Hindlimb muscle (tissue), 1 donor: ENCODE measurements at regions not wholly inside any gene's neighbourhood (a gene's known extent, or its start where the extent isn't known, plus 50 kb on each side); places are given as distances from the start of the nearest gene placed in this dataset.

Experiments used
- DNase-seq: peaks from one replicate; pipeline ENCODE4 v3.0.0-alpha.2; 2013

DNA sequence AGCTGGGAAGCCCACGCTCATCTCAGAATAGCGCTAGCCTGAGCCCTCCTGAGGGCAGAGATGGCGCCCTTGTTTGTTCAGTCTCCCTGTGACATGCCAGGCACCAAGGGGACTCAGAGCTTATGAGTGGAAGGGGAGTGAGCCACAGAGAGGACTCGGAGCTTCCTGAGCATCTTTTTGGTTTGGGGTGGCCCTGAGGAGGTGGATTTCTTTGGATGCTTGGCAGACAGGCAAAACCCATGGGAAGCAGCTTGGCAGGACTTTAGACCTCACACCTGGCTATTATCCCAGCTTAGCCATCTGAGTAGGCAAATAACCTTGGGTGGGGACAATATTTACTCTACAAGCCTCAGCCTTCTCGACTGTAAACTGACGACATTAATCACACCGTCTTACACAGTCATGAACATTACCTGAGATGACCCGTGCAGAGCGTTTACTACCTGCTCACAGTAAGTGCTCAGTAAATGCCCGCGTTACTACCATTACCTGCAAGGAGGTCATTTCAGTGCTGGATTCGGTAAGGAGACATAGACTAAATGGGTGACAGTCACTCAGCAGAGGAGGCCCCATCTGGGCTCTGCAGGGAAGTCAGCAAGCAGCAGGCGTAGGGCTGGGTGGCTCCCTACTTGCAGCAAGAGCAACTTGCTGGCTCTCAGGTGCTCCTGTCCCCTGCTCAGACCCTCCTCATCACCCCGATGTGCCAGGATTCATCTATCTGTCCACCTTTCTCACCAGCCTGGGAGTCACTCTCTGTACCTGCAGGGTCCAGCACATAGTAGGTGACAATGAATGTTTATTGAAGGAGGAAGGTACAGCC is 54.9 kb downstream of the KLHDC7A start:
- no peak for DNase-seq

- DNase-seq, result no peak
Observed at GRCh38 chr1:18536356-18536755, 55.6 kb downstream of the KLHDC7A start.

- no peak for DNase-seq
Observed at GRCh38 chr1:18536915-18537314, 56.2 kb downstream of the KLHDC7A start.

GRCh38 chr1:18537386-18538306 is 56.9 kb downstream of the KLHDC7A start:
- DNase-seq, result no peak

- no peak for DNase-seq
Observed at GRCh38 chr1:18539171-18539570, 58.4 kb downstream of the KLHDC7A start.

- no peak for DNase-seq
Observed at GRCh38 chr1:18540136-18540765, 59.5 kb downstream of the KLHDC7A start.

DNA sequence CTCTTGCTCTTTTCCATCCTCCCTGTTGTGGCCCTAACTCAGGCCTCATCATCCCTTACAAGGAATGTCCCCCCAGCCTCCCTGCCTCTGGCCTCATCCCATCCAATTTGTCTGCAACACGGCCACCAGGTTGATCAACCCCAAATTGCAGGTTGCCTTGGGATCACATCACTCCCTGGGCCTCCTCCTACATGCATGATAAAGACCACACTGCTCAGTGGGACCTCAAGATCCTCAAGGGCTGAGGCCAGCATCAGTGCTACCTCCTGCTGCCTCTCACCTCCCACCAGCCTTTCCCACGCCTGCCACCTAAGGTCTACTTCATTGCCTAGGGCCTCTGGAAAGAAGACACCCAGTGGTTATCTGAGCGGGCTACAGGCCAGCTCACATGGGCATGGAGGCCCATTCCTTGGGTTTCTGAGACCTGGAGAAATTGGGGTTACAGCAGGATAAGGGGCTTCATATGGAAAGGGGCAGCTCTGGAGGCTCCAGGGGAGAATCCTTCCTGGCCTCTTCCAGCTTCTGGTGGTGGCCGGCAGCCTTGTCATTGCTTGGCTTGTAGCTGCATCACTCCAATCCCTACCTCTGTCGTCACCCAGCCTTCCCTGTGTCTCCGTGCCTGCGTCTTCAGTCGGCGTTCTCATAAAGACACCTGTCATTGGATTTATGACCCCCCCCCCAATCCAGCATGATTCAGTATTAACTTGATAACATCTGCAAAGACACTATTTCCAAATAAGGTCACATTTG is 60.5 kb downstream of the KLHDC7A start:
- no peak for DNase-seq

DNA sequence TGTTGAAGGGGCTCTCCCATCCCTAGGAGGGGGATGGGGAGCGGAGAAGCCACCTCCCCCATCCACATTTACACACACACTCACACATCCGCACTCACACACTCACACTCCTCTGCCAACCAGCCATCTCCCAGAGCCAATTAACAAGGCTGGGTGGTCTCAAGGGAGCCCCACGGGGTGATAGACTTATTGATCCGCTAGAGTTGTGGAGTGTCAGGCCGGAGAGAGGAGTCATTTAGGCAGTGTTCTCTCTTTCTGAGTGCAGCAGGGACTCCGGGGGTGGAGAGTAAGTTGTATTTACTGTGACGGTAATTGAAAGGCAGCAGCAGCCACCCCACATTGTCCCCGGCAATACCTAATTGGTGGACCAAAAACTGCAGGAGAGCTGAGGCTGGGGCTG is 61.6 kb downstream of the KLHDC7A start:
- no peak for DNase-seq

DNA sequence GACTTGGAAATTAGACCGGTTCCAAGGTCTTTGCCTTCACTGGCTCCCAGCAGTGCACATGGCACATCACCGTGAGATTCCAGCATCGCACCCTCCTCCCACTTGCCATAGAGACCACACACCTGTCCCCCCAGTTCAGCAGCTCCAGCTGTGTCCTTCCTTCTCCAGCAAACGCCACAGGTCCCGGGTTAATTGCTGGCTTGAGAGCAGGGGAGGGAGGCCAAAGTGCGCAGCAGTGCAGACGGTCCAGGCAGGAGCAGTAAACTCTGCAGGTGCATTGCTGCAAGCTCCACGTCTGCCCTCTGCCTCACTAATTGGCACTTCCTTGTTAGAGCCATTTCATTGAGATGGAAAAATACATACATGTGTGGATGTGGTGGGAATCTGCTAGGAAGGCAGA is 65.3 kb downstream of the KLHDC7A start:
- DNase-seq, result no peak

GRCh38 chr1:18547460-18547859 is 66.7 kb downstream of the KLHDC7A start:
- no peak for DNase-seq

DNA sequence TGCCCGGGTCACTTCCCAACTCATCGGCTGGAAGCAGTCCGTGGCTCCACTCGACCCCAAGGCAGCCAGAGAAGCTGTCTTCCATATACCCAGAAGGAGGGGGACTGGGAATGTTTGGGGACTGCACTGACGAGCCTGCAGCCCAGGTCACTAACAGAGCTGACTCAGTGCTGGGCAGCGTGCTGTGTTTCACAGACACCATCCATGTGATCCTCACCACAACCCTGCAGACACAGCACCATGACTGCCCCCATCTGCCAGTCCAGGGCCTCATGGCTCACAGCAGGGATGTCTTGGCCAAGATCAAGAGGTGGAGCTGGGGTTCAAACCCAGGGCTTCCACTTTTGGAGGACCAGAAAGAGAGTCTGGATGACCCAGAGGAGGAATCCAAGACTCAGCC is 67.9 kb downstream of the KLHDC7A start:
- no peak for DNase-seq

- DNase-seq, result no peak
Observed at GRCh38 chr1:18549106-18549505, 68.4 kb downstream of the KLHDC7A start.

GRCh38 chr1:18549906-18550305 is 69.2 kb downstream of the KLHDC7A start:
- no peak for DNase-seq

DNA sequence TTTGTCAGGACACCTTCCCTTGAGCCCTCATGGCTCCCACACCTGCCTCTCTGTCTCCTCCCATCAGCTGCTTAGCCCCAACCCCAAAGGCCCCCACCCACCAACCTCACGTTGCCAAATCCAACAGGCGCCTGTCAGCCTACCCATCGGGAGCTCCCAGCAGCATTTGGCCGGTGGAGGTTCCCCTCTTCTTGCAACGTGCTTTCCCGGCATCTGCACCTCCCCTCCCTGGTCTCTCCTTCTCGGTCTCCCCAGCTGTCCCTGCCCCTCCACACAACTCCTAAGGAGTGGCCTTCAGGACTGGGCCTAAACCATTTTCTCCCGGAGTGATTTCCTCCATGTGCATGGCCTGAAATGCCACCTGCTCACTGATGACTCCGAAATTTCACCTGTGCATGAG is 71.9 kb downstream of the KLHDC7A start:
- no peak for DNase-seq

DNA sequence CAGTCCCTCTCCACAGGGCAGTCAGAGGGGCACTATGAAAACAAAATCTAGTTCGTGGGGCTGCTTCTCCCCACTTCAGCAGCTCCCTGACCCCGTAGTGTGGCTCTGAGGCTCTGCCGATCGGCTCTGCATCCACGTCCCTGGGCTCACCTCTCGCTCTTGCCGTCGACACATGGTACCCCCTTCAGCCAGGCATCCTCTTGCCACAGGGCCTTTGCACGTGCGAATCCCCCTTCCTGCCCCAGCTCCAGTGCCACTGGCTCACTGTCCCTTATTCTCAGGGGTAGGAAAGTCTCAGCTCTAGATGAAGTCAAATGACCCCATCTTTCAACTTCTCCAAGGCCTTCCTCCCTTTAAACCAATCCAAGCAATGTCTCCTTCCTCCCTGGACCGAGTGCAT is 72.7 kb downstream of the KLHDC7A start:
- DNase-seq, result no peak

DNA sequence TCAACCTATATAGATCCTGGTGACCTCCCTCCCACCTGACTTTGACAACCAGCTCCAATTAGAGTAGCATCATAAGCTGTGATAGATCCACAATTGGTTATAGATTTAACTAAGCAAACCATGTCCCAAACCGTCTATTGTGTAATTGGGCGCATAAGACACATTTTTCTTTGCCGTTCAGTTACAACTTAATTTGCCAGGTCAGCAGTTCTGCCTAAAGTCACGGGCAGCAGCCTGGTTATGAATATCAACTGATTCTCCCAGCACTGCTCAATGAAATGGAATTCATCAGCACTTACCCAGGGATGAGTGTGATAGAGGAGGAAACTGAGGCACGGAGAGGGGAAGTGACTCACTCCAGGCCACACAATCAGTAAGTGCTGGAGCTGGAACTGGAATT is 73.4 kb downstream of the KLHDC7A start:
- no peak for DNase-seq

- no peak for DNase-seq
Observed at GRCh38 chr1:18554597-18554996, 73.9 kb downstream of the KLHDC7A start.

- DNase-seq, result no peak
Observed at GRCh38 chr1:18555036-18555435, 74.3 kb downstream of the KLHDC7A start.

DNA sequence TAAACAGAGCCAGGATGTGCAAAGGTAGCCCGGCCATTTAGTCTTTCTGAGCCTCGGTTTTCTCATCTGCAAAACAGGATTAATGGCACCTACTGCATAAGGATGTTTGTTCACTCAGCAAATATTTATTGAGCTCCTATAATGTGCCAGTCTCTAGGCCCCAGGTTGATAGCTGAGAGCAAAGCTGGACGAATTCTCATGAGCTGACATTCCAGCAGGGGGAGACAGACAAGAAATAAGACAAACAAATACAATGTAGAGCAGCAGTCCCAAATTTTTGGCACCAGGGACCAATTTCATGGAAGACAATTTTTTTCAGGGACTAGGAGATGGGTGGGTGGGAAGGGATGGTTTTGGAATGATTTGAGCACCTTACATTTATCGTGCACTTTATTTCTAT is 74.3 kb upstream of the PAX7 start:
- no peak for DNase-seq

- DNase-seq, result no peak
Observed at GRCh38 chr1:18557621-18558465, 72.8 kb upstream of the PAX7 start.

DNA sequence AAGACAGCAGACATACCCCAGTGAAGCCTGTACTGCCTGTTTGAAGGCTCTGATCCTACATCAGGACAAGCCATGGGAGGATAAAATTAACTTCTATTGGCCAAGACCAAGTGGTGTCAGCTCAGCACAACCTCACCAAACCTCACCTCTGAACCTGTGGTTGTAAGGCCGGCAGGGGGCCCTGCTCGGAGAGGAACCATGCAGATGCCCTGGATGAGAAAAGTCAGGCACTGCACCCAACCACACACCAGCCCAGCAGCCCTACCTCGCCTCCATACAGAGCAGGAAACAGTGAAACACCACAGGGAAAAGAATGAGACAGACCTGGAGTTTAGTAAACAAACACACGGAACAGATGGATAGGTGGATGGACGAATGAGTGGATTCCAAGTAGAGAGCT is 70.0 kb upstream of the PAX7 start:
- DNase-seq, result no peak

GRCh38 chr1:18561967-18562366 is 68.7 kb upstream of the PAX7 start:
- no peak for DNase-seq
